ENCODE measurements at regions not wholly inside any gene's neighbourhood (a gene's known extent, or its start where the extent isn't known, plus 50 kb on each side); places are given as distances from the start of the nearest gene placed in this dataset.

GRCh38 chr13:65748227-65748626 is 1481.9 kb downstream of the PCDH9 start:
- TF ChIP-seq, protein P1, sequence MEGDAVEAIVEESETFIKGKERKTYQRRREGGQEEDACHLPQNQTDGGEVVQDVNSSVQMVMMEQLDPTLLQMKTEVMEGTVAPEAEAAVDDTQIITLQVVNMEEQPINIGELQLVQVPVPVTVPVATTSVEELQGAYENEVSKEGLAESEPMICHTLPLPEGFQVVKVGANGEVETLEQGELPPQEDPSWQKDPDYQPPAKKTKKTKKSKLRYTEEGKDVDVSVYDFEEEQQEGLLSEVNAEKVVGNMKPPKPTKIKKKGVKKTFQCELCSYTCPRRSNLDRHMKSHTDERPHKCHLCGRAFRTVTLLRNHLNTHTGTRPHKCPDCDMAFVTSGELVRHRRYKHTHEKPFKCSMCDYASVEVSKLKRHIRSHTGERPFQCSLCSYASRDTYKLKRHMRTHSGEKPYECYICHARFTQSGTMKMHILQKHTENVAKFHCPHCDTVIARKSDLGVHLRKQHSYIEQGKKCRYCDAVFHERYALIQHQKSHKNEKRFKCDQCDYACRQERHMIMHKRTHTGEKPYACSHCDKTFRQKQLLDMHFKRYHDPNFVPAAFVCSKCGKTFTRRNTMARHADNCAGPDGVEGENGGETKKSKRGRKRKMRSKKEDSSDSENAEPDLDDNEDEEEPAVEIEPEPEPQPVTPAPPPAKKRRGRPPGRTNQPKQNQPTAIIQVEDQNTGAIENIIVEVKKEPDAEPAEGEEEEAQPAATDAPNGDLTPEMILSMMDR (IDR thresholded peaks at IDR 0.05) = no peak
- TF ChIP-seq EP300 (IDR thresholded peaks at IDR 0.05) = no peak

Data from gastroesophageal sphincter (tissue), 3 donors.